ENCODE measurements at regions not wholly inside any gene's neighbourhood (a gene's known extent, or its start where the extent isn't known, plus 50 kb on each side); places are given as distances from the start of the nearest gene placed in this dataset.

GRCh38 chr7:20918156-20918555 lies 131.5 kb upstream of the SP8 start:
- TF ChIP-seq CTCF (IDR thresholded peaks at IDR 0.05) = no peak
- TF ChIP-seq POLR2AphosphoS5 (IDR thresholded peaks at IDR 0.05) = no peak
- no peak for TF ChIP-seq EP300 (IDR thresholded peaks at IDR 0.05)

Data from gastroesophageal sphincter (tissue), 3 donors.